ENCODE measurements at regions not wholly inside any gene's neighbourhood (a gene's known extent, or its start where the extent isn't known, plus 50 kb on each side); places are given as distances from the start of the nearest gene placed in this dataset.

DNA sequence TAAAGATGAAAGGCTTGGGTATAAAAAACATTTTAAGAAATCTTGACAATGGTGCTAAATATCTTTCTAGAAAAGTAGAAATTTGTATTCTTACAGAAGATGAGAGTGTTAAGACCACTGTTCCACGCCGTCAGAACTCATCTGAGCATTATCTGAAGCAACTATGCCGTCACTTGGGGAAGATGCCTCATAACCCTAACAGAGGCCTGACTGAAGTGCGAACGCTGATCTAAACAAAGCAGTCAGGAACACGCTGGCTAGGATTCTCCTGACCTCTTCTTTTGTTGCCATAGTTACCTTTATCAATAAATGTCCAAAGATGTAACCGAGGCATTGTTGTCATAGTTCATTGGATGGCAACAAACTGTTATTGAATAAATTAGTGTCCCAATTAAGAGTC, 612.4 kb downstream of the LTN1 start:
- Histone ChIP-seq H3K9ac (ENCODE audit: extremely low read depth, low read length, poor library complexity, severe bottlenecking) (no peak overlapping the region), H3K9me3 (ENCODE audit: control insufficient read depth, low read length) (no peaks in the 10 kb centered on the region), H3K4me1 (ENCODE audit: control insufficient read depth, insufficient read depth, low read length) (no peaks in the 10 kb centered on the region), H3K27me3 (ENCODE audit: control insufficient read depth, insufficient read depth, low read length, poor library complexity, severe bottlenecking) (no peaks in the 10 kb centered on the region), H3K36me3 (ENCODE audit: control insufficient read depth, insufficient read depth, low read length) (no peaks in the 10 kb centered on the region), H3K4me3 (ENCODE audit: low read length) (no peak overlapping the region), H3K27ac (ENCODE audit: low read depth, low read length) (no peak overlapping the region)
- Mint-ChIP-seq H3K36me3 (ENCODE audit: low read depth) (no peaks in the 10 kb centered on the region), H3K4me1 (no peaks in the 10 kb centered on the region), H3K27ac (no peak overlapping the region), H3K9me3 (no peaks in the 10 kb centered on the region), H3K4me3 (no peak overlapping the region), H3K27me3 (ENCODE audit: insufficient read depth) (no peaks in the 10 kb centered on the region)
- TF ChIP-seq CTCF (conservative IDR thresholded peaks at IDR 0.05): no peak
- no peak for DNase-seq
- WGBS, 2 experiments (ENCODE audit: insufficient coverage in 1 of 2, insufficient read length in 1 of 2): 68 to 86% methylated on average over 6 to 7 of the region's 7 CpGs

- no peaks in the 10 kb centered on the region for H3K36me3 Mint-ChIP-seq (ENCODE audit: low read depth)
Measured at GRCh38 chr21:28378026-28378425, 614.7 kb downstream of the LTN1 start.

DNA sequence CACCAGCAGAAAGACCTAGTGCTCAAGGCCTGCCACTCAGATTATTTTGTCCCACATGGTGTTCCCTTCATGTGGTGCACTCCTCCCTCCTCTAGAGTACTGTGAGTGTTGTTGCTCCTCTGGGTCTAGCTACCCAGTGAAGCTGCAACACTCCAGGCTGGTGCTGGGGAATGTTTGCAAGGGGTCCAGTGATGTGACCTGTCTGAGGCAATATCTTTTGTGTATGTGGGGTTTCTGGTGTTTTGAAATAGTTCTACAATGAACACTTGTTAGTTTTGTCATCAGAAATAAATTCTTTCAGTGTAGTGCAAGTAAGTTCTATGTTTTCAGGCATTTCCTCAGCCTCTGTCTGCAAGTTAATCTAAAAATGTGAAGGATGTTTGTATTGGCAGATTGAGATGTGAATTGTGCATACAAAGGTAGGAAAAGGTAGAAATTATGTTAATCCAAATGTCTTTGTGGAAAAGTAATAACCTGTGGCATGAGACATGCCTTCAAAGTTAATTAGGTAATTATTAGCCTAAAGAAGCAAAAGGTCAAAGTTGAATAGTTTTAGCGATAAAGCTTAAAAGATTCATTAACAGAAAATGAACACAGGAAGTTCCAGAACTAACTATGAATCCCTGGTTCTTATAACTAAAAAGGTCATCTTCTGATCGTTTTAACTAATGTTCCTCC, 616.8 kb downstream of the LTN1 start:
- H3K36me3 Mint-ChIP-seq (ENCODE audit: low read depth): no peaks in the 10 kb centered on the region
- DNase-seq: no peak

More at GRCh38 chr21:28378026-28378425, 614.7 kb downstream of the LTN1 start:
- Histone ChIP-seq H3K4me3 (ENCODE audit: low read length) (no peak overlapping the region), H3K9me3 (ENCODE audit: control insufficient read depth, low read length) (no peaks in the 10 kb centered on the region), H3K9ac (ENCODE audit: extremely low read depth, low read length, poor library complexity, severe bottlenecking) (no peak overlapping the region), H3K27ac (ENCODE audit: low read depth, low read length) (no peak overlapping the region), H3K4me1 (ENCODE audit: control insufficient read depth, insufficient read depth, low read length) (no peaks in the 10 kb centered on the region), H3K27me3 (ENCODE audit: control insufficient read depth, insufficient read depth, low read length, poor library complexity, severe bottlenecking) (no peaks in the 10 kb centered on the region), H3K36me3 (ENCODE audit: control insufficient read depth, insufficient read depth, low read length) (no peaks in the 10 kb centered on the region)
- TF ChIP-seq CTCF (conservative IDR thresholded peaks at IDR 0.05): no peak
- H3K9me3 Mint-ChIP-seq: no peaks in the 10 kb centered on the region
- WGBS, 2 experiments (ENCODE audit: insufficient coverage in 1 of 2, insufficient read length in 1 of 2): 100% methylated on average over 2 of the region's 2 CpGs; no CpG with 5 or more reads in 1 of the 2 experiments
- no peak overlapping the region for H3K27ac Mint-ChIP-seq
- H3K27me3 Mint-ChIP-seq (ENCODE audit: insufficient read depth): no peaks in the 10 kb centered on the region
- H3K4me1 Mint-ChIP-seq: no peaks in the 10 kb centered on the region
- no peak overlapping the region for H3K4me3 Mint-ChIP-seq
- DNase-seq: no peak

More for the DNA sequence above, 616.8 kb downstream of the LTN1 start:
- TF ChIP-seq CTCF (conservative IDR thresholded peaks at IDR 0.05): no peak
- Histone ChIP-seq H3K36me3 (ENCODE audit: control insufficient read depth, insufficient read depth, low read length) (no peaks in the 10 kb centered on the region), H3K9me3 (ENCODE audit: control insufficient read depth, low read length) (peaks cover 6% of the 10 kb centered on the region), H3K4me3 (ENCODE audit: low read length) (no peak overlapping the region), H3K27ac (ENCODE audit: low read depth, low read length) (no peak overlapping the region), H3K4me1 (ENCODE audit: control insufficient read depth, insufficient read depth, low read length) (no peaks in the 10 kb centered on the region), H3K27me3 (ENCODE audit: control insufficient read depth, insufficient read depth, low read length, poor library complexity, severe bottlenecking) (no peaks in the 10 kb centered on the region), H3K9ac (ENCODE audit: extremely low read depth, low read length, poor library complexity, severe bottlenecking) (no peak overlapping the region)
- WGBS, 2 experiments (ENCODE audit: insufficient coverage in 1 of 2, insufficient read length in 1 of 2): 87 to 100% methylated on average over 2 of the region's 2 CpGs
- no peaks in the 10 kb centered on the region for H3K27me3 Mint-ChIP-seq (ENCODE audit: insufficient read depth)
- H3K27ac Mint-ChIP-seq: no peak overlapping the region
- H3K4me3 Mint-ChIP-seq: no peak overlapping the region
- peaks cover 12% of the 10 kb centered on the region for H3K9me3 Mint-ChIP-seq
- no peaks in the 10 kb centered on the region for H3K4me1 Mint-ChIP-seq

Measured in endodermal cell (in vitro differentiated cells).